ENCODE measurements at regions not wholly inside any gene's neighbourhood (a gene's known extent, or its start where the extent isn't known, plus 50 kb on each side); places are given as distances from the start of the nearest gene placed in this dataset.

GRCh38 chr2:16397681-16398475 is 267.8 kb downstream of the CYRIA start:
- TF ChIP-seq ARNTL (CRISPR knock-in tag; IDR thresholded peaks at IDR 0.05; ENCODE audit: borderline replicate concordance, low read depth) (no peak), ZC3H10 (CRISPR knock-in tag; IDR thresholded peaks at IDR 0.05) (no peak), ISL1 (CRISPR knock-in tag; IDR thresholded peaks at IDR 0.05) (no peak), ZFP30 (CRISPR knock-in tag; IDR thresholded peaks at IDR 0.05) (no peak), TCF4 (CRISPR knock-in tag; IDR thresholded peaks at IDR 0.05; ENCODE audit: borderline replicate concordance) (no peak), OSR1 (CRISPR knock-in tag; IDR thresholded peaks at IDR 0.05) (no peak), ZNF565 (CRISPR knock-in tag; conservative IDR thresholded peaks at IDR 0.05; ENCODE audit: low read depth) (no peak), ZFP3 (CRISPR knock-in tag; IDR thresholded peaks at IDR 0.05) (no peak), ESRRG (CRISPR knock-in tag; IDR thresholded peaks at IDR 0.05) (no peak), RARB (CRISPR knock-in tag; IDR thresholded peaks at IDR 0.05) (no peak), SNAI2 (CRISPR knock-in tag; IDR thresholded peaks at IDR 0.05) (no peak), GLIS3 (CRISPR knock-in tag; IDR thresholded peaks at IDR 0.05) (no peak), CSDC2 (CRISPR knock-in tag; IDR thresholded peaks at IDR 0.05) (no peak), TOX (CRISPR knock-in tag; IDR thresholded peaks at IDR 0.05; ENCODE audit: borderline replicate concordance) (no peak), BACH2 (CRISPR knock-in tag; IDR thresholded peaks at IDR 0.05; ENCODE audit: borderline replicate concordance) (no peak), CREB5 (CRISPR knock-in tag; IDR thresholded peaks at IDR 0.05; ENCODE audit: low read depth) (no peak)
- TF ChIP-seq, protein P1, sequence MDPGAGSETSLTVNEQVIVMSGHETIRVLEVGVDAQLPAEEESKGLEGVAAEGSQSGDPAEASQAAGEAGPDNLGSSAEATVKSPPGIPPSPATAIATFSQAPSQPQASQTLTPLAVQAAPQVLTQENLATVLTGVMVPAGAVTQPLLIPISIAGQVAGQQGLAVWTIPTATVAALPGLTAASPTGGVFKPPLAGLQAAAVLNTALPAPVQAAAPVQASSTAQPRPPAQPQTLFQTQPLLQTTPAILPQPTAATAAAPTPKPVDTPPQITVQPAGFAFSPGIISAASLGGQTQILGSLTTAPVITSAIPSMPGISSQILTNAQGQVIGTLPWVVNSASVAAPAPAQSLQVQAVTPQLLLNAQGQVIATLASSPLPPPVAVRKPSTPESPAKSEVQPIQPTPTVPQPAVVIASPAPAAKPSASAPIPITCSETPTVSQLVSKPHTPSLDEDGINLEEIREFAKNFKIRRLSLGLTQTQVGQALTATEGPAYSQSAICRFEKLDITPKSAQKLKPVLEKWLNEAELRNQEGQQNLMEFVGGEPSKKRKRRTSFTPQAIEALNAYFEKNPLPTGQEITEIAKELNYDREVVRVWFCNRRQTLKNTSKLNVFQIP (CRISPR knock-in tag; IDR thresholded peaks at IDR 0.05; ENCODE audit: borderline replicate concordance, low read depth), result no peak
- TF ChIP-seq, protein P2, sequence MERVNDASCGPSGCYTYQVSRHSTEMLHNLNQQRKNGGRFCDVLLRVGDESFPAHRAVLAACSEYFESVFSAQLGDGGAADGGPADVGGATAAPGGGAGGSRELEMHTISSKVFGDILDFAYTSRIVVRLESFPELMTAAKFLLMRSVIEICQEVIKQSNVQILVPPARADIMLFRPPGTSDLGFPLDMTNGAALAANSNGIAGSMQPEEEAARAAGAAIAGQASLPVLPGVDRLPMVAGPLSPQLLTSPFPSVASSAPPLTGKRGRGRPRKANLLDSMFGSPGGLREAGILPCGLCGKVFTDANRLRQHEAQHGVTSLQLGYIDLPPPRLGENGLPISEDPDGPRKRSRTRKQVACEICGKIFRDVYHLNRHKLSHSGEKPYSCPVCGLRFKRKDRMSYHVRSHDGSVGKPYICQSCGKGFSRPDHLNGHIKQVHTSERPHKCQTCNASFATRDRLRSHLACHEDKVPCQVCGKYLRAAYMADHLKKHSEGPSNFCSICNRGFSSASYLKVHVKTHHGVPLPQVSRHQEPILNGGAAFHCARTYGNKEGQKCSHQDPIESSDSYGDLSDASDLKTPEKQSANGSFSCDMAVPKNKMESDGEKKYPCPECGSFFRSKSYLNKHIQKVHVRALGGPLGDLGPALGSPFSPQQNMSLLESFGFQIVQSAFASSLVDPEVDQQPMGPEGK (CRISPR knock-in tag; IDR thresholded peaks at IDR 0.05; ENCODE audit: borderline replicate concordance), result no peak
- TF ChIP-seq, protein P3, sequence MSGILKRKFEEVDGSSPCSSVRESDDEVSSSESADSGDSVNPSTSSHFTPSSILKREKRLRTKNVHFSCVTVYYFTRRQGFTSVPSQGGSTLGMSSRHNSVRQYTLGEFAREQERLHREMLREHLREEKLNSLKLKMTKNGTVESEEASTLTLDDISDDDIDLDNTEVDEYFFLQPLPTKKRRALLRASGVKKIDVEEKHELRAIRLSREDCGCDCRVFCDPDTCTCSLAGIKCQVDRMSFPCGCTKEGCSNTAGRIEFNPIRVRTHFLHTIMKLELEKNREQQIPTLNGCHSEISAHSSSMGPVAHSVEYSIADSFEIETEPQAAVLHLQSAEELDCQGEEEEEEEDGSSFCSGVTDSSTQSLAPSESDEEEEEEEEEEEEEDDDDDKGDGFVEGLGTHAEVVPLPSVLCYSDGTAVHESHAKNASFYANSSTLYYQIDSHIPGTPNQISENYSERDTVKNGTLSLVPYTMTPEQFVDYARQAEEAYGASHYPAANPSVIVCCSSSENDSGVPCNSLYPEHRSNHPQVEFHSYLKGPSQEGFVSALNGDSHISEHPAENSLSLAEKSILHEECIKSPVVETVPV (CRISPR knock-in tag; IDR thresholded peaks at IDR 0.05), result no peak
- no peak for ATAC-seq

DNA sequence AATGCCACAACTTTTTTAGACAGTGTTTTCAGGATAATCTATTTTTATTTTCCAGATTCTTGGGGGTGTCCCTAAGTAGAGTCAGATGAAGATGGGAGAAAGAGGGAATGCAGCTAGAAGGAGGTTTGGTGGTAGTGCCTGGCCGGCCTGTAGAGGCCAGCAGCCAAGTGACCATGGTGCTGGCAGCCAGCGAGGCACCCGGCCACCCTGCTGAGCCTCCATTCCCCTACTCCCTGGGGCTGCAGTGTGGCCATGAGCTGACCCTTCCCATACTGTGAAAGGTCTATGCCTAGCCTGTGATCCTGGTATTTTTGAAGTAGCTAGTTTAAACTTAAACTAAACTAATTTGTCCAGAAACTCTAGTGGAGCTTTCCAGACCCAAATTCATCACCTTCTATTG is 268.6 kb downstream of the CYRIA start:
- ATAC-seq, result no peak
- TF ChIP-seq ARNTL (CRISPR knock-in tag; IDR thresholded peaks at IDR 0.05; ENCODE audit: borderline replicate concordance, low read depth), result no peak
- TF ChIP-seq, protein P2 (CRISPR knock-in tag; IDR thresholded peaks at IDR 0.05; ENCODE audit: borderline replicate concordance), result no peak
- no peak for TF ChIP-seq RARB (CRISPR knock-in tag; IDR thresholded peaks at IDR 0.05)
- no peak for TF ChIP-seq TCF4 (CRISPR knock-in tag; IDR thresholded peaks at IDR 0.05; ENCODE audit: borderline replicate concordance)
- no peak for TF ChIP-seq ISL1 (CRISPR knock-in tag; IDR thresholded peaks at IDR 0.05)
- TF ChIP-seq ZFP3 (CRISPR knock-in tag; IDR thresholded peaks at IDR 0.05), result no peak
- TF ChIP-seq ZFP30 (CRISPR knock-in tag; IDR thresholded peaks at IDR 0.05), result no peak
- no peak for TF ChIP-seq ZNF70 (CRISPR knock-in tag; IDR thresholded peaks at IDR 0.05)
- TF ChIP-seq CSDC2 (CRISPR knock-in tag; IDR thresholded peaks at IDR 0.05), result no peak
- no peak for TF ChIP-seq ESRRG (CRISPR knock-in tag; IDR thresholded peaks at IDR 0.05)
- TF ChIP-seq SNAI2 (CRISPR knock-in tag; IDR thresholded peaks at IDR 0.05), result no peak
- TF ChIP-seq ZNF565 (CRISPR knock-in tag; conservative IDR thresholded peaks at IDR 0.05; ENCODE audit: low read depth), result no peak

- no peak for TF ChIP-seq ISL1 (CRISPR knock-in tag; IDR thresholded peaks at IDR 0.05)
- no peak for TF ChIP-seq ZNF565 (CRISPR knock-in tag; conservative IDR thresholded peaks at IDR 0.05; ENCODE audit: low read depth)
- TF ChIP-seq OSR1 (CRISPR knock-in tag; IDR thresholded peaks at IDR 0.05), result no peak
- TF ChIP-seq ZFP30 (CRISPR knock-in tag; IDR thresholded peaks at IDR 0.05), result no peak
- no peak for TF ChIP-seq ARNTL (CRISPR knock-in tag; IDR thresholded peaks at IDR 0.05; ENCODE audit: borderline replicate concordance, low read depth)
- TF ChIP-seq RARB (CRISPR knock-in tag; IDR thresholded peaks at IDR 0.05), result no peak
- TF ChIP-seq, protein P4, sequence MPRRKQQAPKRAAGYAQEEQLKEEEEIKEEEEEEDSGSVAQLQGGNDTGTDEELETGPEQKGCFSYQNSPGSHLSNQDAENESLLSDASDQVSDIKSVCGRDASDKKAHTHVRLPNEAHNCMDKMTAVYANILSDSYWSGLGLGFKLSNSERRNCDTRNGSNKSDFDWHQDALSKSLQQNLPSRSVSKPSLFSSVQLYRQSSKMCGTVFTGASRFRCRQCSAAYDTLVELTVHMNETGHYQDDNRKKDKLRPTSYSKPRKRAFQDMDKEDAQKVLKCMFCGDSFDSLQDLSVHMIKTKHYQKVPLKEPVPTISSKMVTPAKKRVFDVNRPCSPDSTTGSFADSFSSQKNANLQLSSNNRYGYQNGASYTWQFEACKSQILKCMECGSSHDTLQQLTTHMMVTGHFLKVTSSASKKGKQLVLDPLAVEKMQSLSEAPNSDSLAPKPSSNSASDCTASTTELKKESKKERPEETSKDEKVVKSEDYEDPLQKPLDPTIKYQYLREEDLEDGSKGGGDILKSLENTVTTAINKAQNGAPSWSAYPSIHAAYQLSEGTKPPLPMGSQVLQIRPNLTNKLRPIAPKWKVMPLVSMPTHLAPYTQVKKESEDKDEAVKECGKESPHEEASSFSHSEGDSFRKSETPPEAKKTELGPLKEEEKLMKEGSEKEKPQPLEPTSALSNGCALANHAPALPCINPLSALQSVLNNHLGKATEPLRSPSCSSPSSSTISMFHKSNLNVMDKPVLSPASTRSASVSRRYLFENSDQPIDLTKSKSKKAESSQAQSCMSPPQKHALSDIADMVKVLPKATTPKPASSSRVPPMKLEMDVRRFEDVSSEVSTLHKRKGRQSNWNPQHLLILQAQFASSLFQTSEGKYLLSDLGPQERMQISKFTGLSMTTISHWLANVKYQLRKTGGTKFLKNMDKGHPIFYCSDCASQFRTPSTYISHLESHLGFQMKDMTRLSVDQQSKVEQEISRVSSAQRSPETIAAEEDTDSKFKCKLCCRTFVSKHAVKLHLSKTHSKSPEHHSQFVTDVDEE (CRISPR knock-in tag; IDR thresholded peaks at IDR 0.05), result no peak
- TF ChIP-seq CSDC2 (CRISPR knock-in tag; IDR thresholded peaks at IDR 0.05), result no peak
- no peak for TF ChIP-seq TOX (CRISPR knock-in tag; IDR thresholded peaks at IDR 0.05; ENCODE audit: borderline replicate concordance)
- TF ChIP-seq, protein P1 (CRISPR knock-in tag; IDR thresholded peaks at IDR 0.05; ENCODE audit: borderline replicate concordance, low read depth), result no peak
- no peak for ATAC-seq
These were observed 269.5 kb downstream of the CYRIA start for GRCh38 chr2:16396171-16396570.
